Cardiac muscle cell (in vitro differentiated cells and primary cell): ENCODE measurements at regions not wholly inside any gene's neighbourhood (a gene's known extent, or its start where the extent isn't known, plus 50 kb on each side); places are given as distances from the start of the nearest gene placed in this dataset.

Source experiments
- DNase-seq, 2 donors: peaks; one replicate each; pipeline versions ENCODE4 v3.0.0 to v3.0.0-alpha.2; 2010 to 2017; ENCODE audit warnings: low read depth in 1 of 2, low spot score in 1 of 2
- H3K27ac ChIP-seq: fragments of 200-600 bp; sonication (generic); 2 replicates; pipeline ENCODE4 v1.5.1; 2016
- H3K27me3 ChIP-seq: fragments of 200-600 bp; sonication (generic); 2 replicates; pipeline ENCODE4 v1.6.0; 2016; ENCODE audit warnings: control low read depth
- H3K36me3 ChIP-seq: fragments of 200-600 bp; sonication (generic); 2 replicates; pipeline ENCODE4 v1.5.1; 2016; ENCODE audit warnings: control low read depth
- H3K4me1 ChIP-seq: fragments of 200-600 bp; sonication (generic); 2 replicates; pipeline ENCODE4 v1.8.1; 2017; ENCODE audit warnings: low read depth, mild to moderate bottlenecking, mixed run types
- H3K4me3 ChIP-seq: fragments of 200-600 bp; sonication (generic); 2 replicates; pipeline ENCODE4 v1.5.1; 2016; ENCODE audit warnings: mild to moderate bottlenecking
- H3K9me3 ChIP-seq: fragments of 200-600 bp; sonication (generic); 2 replicates; pipeline ENCODE4 v1.5.1; 2017; ENCODE audit warnings: low read depth, mild to moderate bottlenecking, control low read depth
- TF ChIP-seq, protein P1 (sequence below): IDR thresholded peaks from 2 replicates; pipeline ENCODE4 v1.5.1; 2012; ENCODE audit warnings: low read depth, mild to moderate bottlenecking, low read length

DNA sequence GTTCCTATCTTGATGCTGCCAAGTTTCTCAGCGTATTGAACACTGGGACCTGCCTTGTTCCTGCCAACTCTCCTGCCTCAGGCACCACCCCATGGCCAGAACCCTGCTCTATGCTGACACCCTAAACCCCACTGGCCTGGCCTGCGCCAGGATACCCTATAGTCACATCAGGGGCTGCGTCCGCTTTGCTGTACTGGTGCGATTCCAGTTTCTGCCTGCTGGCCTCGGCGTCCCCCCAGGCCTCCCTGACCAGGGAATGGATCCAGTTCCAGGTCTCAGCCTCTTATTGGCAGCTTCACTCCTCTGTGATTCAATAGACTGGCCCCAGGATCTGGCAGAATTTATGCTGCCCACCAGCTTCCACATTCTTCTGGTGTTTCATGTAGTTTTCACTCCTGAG, 55.0 kb downstream of the GPR6 start:
- Histone ChIP-seq H3K4me1 (no peaks in the 10 kb centered on the region), H3K36me3 (no peaks in the 10 kb centered on the region), H3K9me3 (no peaks in the 10 kb centered on the region), H3K27ac (no peak overlapping the region), H3K4me3 (no peak overlapping the region), H3K27me3 (no peaks in the 10 kb centered on the region)
- TF ChIP-seq, protein P1, sequence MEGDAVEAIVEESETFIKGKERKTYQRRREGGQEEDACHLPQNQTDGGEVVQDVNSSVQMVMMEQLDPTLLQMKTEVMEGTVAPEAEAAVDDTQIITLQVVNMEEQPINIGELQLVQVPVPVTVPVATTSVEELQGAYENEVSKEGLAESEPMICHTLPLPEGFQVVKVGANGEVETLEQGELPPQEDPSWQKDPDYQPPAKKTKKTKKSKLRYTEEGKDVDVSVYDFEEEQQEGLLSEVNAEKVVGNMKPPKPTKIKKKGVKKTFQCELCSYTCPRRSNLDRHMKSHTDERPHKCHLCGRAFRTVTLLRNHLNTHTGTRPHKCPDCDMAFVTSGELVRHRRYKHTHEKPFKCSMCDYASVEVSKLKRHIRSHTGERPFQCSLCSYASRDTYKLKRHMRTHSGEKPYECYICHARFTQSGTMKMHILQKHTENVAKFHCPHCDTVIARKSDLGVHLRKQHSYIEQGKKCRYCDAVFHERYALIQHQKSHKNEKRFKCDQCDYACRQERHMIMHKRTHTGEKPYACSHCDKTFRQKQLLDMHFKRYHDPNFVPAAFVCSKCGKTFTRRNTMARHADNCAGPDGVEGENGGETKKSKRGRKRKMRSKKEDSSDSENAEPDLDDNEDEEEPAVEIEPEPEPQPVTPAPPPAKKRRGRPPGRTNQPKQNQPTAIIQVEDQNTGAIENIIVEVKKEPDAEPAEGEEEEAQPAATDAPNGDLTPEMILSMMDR = no peak
- no peak for DNase-seq

DNA sequence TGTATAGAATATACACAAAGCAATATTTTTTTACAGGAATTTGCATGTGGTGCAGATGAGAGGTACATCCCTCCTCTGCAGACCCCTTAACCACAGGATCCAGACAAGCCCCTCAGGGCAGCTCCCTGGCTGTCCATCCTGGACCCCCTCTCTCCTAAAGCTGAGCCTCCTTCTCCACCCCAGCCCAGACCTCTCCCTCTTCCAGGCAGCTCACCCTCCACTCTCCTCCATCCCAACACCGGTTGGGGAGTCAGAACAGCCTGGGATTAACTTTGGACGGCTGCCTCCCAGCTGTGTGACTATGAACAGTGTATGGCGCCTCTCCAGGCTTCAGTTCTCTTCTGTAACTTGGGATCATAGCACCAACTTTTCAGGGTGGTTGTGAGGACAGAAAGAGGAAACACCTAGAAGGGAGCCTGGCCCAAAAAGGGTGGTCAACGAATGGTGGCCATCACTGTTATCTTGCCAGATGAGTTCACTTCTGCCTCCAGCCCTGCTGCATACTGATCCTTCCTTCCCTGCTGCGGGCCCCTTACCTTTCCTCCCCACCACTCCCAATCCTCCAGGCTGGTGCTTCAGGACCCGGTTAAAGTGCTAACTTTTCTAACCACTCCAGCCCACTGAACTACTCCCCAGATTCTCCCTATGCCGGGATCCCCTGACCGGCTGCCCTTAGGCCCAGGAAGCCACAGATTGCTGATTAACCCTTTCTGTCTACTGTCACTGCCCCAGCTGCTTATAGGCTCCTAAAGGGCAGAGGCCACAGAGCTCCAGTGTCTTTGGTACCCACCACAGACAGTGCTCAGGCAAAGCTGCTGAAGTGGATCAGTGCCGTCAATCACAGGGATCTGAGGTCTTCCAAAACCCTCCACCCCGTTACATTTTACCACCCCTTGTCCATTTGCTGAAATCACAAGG, 55.9 kb downstream of the GPR6 start:
- Histone ChIP-seq H3K4me3 (no peak overlapping the region), H3K9me3 (no peaks in the 10 kb centered on the region), H3K36me3 (no peaks in the 10 kb centered on the region), H3K27ac (no peak overlapping the region), H3K4me1 (no peaks in the 10 kb centered on the region), H3K27me3 (no peaks in the 10 kb centered on the region)
- TF ChIP-seq, protein P1 = no peak
- no peak for DNase-seq

DNA sequence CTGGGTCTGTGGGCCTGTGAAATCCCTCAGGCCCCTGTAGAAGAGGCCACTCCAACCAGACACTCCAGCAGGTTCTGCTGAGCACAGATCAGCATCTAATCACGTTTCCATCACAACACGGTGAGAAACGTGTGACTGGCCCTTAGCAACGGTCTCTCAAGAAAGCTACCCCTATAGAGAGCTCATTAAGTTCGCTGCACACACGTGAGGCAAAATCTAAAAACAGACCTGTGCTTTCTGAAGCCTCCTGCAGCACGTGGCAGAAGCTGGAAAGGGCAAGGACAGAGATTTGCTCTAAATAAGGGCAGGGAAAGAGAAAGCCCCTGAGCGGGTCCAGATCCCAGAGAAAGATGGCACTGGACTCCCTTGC, 56.5 kb downstream of the GPR6 start:
- no peaks in the 10 kb centered on the region for H3K36me3 ChIP-seq
- no peaks in the 10 kb centered on the region for H3K4me1 ChIP-seq
- H3K4me3 ChIP-seq = no peak overlapping the region
- peak in 1 of 2 donors; percentile 14 for DNase-seq
- TF ChIP-seq, protein P1 = no peak
- no peak overlapping the region for H3K27ac ChIP-seq
- H3K27me3 ChIP-seq = no peaks in the 10 kb centered on the region
- H3K9me3 ChIP-seq = no peaks in the 10 kb centered on the region

DNA sequence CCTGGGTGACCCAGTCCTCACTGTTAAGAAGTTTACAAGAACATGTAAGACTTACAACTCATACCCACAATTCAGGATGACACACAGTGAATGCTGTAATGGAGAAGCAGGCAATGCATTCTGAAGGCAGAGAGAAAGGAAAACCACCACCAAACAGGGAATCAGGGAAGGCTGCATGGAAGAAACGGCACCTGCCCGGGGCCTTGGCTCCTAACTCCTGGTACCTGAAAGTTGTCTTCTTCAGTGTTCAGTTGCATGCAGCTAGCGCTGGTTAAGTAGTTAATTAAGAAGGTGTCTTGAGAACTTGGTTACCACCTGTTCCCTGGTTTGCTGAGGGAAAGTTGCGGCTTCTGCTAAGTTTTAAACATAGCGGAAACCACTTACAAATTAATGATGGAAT, 57.2 kb downstream of the GPR6 start:
- TF ChIP-seq, protein P1 = no peak
- Histone ChIP-seq H3K9me3 (no peaks in the 10 kb centered on the region), H3K4me3 (no peak overlapping the region), H3K27ac (no peak overlapping the region), H3K4me1 (no peaks in the 10 kb centered on the region), H3K36me3 (no peaks in the 10 kb centered on the region), H3K27me3 (no peaks in the 10 kb centered on the region)
- no peak for DNase-seq

DNA sequence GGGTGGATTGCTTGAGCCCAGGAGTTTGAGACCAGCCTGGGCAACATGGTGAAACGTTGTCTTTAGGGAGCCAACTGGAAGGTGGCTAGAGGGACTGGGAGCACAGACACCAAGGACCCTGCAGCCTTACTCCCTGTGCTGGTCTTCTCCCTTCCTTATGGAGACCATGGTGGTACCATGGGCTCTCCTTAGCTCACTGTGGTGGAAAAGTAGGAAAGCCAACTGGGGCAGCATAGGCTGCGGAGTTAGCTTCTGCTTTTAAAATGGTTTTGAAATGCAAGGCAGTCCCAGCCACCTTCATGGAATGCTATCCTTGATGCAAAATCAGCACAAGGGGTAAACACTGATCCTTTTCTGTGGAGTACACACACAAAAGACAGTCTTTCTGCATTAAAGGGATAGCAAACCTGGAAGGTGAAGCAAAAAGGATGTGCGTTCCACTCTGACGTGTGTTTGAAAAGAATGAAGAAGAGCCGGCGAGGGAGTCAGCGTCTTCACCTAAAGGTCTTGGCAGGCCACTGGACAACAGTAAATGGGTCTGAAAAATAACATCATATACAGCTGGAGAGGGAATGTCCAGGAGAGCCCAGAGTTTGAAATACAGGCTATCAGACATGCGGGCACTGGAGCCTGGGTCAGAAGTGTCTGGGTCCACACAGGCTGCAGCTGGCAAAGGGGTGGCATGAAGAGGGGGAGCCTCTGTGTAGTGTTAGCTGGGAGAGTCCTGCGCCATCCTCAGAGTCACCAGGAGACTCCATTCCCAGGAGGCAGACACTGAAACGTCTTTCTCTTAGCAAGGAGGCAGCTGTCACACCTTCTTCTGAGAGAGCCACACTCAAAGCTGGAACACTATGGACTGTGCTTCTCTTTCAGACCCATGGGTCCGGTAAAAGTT, 58.5 kb downstream of the GPR6 start:
- H3K4me1 ChIP-seq = no peaks in the 10 kb centered on the region
- no peak overlapping the region for H3K4me3 ChIP-seq
- H3K9me3 ChIP-seq = no peaks in the 10 kb centered on the region
- H3K27me3 ChIP-seq = no peaks in the 10 kb centered on the region
- no peak overlapping the region for H3K27ac ChIP-seq
- TF ChIP-seq, protein P1 = no peak
- no peaks in the 10 kb centered on the region for H3K36me3 ChIP-seq
- no peak for DNase-seq
